CMK (cell line): ENCODE measurements at regions not wholly inside any gene's neighbourhood (a gene's known extent, or its start where the extent isn't known, plus 50 kb on each side); places are given as distances from the start of the nearest gene placed in this dataset.

Experiments
- DNase-seq: peaks from one replicate; pipeline ENCODE4 v3.0.0-alpha.2; 2010; ENCODE audit warnings: low read depth

DNA sequence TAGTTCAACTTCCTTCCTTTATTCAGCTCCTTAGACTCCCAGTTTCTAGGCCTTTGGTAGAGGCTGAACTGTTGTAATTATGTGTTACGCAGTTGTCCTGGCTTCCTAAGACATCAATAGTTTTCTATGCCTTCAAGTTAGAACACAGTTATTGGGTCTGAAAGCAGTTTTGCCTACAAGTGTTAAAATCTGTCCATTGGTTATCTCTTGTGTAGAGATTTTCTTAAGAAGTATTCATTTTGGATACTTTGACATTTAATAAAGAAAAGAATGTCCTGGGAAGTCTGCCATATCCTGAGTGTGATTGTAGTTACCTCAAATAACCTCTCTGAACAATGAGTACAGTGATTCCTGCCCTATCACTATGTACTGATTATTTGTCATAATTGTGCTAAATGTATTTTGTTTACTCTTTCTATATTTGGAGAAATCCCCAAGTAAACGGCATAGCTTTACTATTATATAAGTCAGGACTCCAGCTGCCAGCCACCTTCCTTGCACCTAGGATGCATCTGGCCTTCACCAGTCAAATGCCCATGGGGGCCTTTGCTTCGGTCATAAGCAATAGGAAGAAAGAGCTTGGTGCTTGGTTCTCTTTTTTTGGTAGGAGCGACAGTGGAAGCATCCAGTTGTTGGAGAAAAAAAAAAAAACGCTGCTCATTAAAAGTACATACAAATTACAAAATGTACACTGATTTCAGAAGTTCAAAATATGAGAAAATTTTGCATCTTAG lies 449.5 kb upstream of the PKDCC start:
- no peak for DNase-seq

DNA sequence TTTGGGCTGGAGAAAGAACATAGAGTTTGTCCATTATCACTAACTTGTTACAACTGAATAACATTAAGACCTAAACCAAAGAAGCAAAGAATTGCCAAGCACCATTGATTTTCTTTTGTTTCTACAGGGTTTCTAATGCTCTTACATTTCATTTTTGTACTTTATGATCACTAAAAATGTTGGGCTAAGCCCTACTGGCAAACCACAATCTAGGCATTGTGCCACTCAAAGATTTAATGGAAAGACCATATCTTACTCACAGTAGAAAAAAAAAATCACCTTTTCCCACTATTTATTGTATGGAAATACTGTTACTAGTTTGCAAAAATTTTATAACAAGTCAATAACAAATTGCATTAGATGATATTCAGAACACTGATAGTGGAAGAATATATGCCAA lies 447.4 kb upstream of the PKDCC start:
- DNase-seq, result no peak

DNA sequence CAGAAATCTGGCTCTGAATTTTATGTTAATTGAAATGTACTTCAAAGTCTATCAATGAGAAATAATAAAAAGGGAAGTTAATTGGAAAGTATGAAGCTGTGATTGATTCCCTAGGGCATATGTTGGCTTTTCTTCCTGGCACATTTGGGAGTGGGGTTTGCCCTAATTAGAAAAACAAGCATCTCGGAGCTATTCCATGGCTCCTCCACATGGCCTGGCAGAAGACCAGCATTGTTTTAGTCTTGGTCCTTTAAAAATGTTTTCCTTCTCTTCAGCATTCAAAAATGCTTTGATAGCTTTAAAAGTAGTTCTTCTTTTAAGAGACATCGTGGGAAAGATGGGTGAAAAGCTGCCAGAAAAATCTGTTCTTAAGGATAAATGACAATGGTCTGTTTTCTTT lies 445.5 kb upstream of the PKDCC start:
- DNase-seq, result no peak

DNA sequence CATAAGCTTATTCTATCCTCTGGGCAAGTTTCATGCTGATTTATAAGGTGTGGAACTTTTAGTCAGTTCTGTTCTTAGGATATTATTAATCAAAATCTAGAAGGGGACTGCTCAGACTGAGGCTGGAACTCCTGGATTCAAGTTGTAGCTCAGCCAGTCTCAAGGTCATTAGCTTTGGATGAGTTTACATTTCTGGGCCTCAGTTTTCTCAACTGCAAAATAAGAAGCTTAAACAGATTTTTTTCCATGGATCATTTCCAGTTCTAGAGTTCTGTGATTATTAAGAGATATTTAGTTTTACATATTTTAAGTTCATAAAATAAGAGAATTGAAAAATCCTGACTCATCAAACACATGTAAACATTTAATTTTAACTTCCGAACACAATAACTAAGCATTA lies 442.5 kb upstream of the PKDCC start:
- DNase-seq, result no peak

DNA sequence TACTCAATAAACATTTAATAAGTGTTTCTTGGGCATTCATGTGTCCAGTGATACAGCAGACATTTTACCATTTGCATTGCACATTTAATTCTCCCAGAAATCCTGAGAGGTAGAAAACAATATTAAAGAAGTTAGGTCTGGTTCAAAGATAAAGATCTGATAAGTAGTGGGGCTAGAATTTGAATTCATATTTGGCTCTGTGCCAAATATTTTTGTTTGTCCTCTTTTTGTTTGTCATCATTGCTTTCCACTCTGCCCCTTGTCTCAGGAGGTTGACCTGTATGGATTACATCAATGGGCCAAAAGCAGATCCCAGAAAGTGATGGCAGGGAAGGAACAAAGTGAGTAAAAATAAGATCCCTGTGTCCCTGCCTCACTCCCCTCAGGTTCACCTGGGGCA lies 441.9 kb upstream of the PKDCC start:
- no peak for DNase-seq

DNA sequence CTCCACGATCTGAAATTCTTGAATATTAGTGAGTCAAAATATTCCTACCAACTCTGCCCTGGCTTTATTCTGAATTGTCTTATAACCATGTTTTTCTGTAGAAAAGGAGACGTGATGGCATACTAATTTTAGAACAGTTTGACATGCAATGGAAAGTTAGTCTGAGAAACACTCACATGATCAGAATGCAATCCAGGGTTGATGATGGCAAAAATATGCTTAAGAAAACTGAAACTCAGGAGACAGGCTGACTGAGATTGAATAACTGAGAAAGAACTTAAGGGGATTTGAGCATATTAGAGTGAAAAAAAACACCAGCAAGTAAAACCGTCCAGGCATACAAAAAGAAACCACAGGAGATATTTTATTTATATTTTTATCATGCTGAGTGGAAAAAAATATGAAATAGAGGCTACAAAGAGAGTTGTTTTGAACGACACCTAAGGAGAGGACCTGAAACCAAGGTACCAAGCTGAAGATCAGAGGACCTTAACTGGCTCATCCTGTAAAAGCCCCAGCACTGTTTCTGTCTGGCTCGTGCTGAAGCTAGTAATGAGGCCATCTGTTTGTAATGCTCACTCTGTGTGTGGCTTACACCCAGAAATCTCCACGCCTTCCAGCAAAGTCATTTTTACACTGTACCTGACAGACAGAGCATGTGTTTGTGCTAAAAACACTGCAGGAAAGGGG lies 437.2 kb upstream of the PKDCC start:
- no peak for DNase-seq

DNA sequence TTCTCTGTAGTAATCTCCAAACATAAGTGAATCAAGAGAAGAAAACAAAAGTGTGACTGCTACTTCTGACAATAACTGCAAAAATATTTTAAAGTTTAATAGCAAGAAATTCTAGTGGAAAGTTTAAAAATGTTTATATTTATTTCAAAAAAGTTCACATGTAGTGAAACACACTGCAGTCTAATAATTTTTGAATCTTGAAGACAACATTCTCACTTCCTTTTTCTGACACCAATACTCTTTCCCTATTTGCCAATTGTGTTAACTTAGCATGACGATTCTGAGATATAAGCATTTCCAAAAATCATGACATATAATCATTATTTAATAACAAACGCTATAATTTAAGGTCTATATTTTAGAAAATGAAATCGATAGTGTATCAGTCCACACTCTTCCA lies 429.1 kb upstream of the PKDCC start:
- DNase-seq, result no peak

DNA sequence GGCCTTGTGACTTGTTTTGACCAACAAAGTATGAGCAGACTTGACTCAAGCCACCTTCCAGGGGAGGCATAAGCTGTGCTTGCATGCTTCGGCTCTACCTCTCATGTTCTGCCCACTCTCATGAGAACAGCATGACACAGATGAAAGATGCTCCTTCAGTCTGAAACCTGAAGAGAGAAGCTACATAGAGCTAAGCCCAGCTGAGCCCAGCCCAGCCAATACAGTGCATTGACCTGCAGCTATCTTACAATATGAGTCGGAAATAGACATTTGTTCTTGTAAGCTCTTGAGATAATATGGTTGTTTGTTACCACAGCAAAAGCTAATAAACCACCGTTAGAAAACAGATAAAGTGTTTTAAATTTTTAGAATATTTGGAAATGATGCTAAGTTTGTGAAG lies 426.7 kb upstream of the PKDCC start:
- DNase-seq, result no peak

DNA sequence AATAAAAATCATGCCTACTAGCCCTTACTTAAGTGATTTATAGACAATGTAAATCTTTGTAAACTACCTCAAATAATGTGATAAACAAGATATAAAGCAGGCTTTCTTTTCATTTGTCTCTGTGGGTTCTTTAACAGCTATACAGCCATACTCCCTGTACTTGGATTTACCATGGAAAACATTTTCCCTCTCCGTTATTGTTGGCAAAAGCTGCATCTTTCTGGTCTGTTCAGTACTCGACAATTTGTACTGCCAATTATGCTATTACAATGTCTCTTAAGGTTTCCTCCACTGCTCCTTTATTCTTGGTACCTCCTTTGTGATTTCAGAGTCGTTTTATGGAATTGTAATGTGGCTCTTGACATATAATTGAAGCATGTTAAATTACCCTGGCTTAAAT lies 426.3 kb upstream of the PKDCC start:
- DNase-seq, result no peak

DNA sequence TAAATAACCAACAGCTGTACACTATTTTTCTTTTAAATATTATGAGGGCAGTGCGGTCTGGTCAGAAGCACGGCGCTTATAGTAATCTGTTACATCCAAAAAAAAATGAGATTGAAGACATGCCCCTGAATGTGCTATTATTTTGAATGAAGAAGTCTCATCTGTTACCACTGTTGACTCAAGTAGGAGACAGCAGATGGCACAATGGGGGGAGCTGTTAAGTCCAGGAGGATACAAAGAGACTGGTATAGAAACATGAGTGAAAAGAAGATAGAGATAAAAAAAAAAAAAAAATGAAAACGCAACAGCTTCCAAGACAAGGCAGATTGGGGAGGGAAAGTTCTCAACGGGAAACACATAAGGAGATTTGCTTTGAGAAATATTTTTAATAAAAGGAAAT lies 425.5 kb upstream of the PKDCC start:
- DNase-seq, result no peak

DNA sequence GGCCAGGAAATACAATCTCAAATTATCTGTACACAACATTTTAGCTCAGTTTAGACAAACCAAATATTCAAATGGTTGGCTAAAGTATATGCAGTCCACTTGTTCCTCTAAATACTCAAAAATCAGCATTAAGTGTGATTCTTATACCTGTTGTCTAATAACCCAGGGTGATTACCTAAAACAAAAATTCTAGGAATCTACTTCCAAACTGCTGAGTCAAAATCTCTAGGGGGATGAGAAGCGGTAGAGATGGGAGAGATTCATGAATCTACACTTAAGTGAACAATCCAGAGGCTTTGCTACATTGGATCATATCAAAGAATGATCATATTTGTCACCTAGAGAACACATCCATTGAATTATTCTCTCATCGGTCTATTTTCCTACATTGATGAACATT lies 420.9 kb upstream of the PKDCC start:
- DNase-seq, result no peak

DNA sequence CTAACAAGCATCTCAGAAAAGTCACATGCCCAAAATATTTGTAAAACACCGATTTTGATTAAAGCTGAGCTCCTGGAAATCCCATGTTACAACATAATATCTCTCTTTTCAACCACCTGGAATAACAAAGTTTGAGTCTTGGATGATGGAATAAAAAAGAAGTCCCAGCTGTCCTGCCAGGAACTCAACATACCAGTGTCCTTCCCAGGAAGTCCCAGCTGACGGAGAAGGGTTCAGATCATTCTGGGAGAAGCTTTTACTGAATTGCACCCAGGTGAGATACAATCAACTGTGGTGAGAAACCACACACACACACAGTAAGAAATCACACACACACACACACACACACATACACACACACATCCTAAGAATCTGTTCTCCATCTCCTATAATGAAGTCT lies 413.1 kb upstream of the PKDCC start:
- DNase-seq, result no peak

DNA sequence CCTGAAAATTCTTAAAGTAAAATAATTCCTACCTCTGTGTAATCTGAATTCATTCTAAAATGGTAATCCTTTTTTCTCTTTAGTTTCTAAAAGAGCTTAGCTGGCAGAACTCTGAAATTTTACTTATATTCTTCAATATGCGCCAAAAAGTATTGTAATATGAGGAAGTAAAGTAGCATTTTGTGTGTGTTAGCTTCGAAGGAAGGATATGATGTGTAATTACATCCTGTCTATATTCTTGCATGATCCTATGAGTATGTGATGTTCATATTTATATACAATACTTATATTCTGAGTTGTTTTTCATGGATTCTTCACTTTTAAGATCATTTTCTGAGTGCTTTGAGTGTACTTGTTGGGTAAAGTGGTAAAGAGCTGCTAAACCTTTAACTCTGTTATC lies 402.9 kb upstream of the PKDCC start:
- DNase-seq, result no peak

DNA sequence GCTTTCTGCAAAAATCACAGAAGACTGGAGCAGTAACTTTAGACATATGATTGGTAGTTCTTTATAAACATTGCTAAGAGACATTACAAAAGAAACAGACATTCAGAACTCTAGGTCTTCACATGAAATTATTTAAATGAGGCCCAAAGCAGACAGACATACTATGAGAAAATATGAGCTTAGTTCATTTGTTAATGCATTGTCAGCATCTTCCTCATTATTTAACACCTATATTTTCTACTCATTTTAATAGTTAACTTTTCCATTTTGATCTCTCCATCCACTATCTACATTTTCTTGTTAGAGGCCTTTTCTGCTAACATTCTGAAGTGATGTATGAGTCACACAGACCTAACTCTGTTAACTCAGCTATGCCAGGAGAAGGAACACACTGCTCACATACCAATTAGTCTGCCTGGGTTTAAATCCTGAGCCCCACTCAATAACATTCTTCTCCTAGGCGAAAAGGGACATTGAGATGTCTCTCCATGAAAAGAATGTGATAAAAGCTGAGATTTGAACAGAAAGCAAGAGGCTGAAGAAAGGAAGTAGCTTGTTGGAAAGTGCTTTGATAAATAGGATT lies 400.3 kb upstream of the PKDCC start:
- DNase-seq, result no peak

DNA sequence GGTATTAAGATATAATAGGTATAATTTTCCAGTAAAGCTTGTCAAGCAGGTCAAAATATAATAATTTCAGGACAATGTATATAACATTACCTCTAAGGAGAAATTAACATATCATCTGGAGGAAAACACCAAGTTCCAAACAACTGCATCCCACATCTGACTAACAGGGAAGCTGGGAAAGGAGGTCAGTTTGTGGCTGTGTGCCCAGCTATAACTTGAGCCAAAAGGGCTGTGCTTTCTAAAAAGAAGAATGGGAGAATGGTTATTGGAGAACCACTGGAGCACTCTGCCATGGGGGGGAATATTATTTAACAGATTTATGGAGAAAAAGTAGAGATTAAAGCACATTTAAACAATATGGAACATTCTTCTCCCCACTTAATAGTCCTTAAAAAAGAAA lies 390.6 kb upstream of the PKDCC start:
- DNase-seq, result no peak

DNA sequence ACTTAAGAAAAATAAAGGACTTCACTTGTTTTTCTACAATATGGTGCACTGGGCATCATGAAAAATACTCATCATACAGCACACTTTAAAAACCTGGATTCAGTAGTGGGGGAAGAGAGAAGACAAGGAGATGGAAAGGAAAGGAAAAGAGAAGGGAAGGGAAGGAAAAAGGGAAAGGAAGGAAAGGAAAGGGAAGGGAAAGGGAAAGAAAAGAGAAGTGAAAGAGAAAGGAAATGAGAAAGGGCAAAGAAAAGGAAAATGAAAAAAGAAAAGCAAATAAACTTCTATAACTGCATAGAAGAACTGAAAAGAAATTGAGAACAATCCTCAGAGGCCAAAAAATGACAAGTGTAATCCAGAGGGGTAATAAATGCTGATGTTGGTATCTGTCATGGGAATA lies 388.1 kb upstream of the PKDCC start:
- DNase-seq, result no peak

DNA sequence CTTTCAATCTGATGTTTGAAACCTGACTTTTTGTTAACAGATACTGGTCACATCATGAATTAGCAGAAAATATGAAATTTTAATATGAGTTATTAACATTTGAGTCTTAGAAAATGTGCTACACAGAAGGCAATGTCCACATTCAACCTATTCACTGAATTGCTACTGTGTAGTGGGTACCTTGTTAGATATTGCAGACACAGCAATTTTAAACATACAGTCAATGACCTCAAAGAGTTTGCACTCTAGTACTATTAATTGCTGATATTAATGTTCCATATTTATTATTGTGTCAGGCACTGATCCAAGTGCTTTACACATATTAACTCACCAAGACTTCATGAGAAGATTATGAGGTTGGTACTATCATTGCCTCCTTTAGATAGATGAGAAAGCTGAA lies 385.4 kb upstream of the PKDCC start:
- DNase-seq, result no peak

DNA sequence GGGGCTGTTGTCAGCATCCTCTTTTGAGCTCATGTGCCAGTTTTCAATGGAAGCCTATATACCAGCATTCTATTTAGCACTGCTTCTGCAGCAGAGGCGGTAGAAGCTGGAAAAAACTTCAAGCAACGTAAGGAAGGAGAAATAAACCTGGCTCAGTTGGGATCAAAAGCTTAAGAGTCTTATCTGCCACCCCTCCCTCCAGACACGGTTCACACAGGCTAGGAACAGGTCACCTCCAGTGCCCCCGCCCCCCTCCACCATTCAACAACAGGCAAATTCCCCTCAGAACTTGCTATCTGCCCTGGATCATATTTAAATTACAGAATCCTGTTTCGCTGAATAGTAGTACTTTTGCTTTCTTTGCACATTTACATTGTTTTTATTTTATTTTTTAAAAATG lies 384.8 kb upstream of the PKDCC start:
- DNase-seq, result no peak

DNA sequence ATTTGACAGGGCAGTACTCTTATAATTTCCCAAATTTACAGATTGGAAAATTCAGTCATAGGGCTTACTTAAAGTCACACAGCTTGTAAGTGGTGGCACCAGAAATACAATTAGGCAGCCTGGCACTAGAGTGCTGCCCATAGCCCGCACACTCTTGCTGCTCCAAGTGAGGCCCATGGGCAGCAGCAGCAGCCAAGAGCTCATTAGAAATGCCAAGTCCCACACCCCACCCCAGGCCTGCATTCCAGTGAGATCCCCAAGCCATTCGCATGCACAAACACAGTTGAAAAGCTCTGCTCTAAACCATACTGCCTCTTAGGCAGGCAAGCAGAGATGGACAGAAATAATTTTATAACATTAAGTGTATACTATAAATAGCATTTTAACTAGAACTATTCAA lies 379.3 kb upstream of the PKDCC start:
- DNase-seq, result no peak

DNA sequence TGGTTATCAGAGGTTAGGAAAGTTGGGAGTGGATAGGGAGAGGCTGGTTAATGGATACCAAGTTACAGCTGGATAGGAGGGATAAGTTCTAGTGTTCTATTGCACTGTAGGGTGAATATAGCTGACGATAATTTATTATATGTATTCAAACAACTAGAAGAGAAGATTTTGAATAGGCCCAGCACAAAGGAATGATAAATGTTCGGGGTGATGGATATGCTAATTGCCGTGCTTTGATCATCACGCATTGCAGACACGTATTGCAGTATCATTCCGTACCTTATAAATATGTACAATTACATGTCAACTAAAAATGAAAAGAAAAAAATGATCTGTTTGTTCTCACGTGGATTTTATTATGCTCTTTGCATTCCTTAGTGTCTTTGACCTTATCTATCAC lies 369.2 kb upstream of the PKDCC start:
- no peak for DNase-seq

DNA sequence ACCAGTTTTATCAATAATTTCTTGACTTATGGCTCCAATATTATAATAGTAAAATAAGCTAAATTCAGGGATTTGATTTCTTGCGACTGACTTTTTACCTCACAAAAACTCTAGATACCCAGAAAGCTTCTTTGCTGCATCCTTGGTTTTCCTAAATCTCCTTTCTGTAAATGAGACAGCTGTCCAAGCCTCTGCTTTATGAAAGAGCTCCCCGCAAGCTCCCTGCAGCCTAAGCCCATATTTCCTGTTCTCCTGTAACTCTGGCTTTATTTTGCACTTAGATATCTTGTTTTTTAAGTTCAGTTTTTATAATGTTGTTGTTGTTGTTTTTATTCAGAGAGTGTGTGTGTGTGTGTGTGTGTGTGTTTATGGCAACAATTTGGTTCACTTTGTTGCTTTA lies 361.7 kb upstream of the PKDCC start:
- DNase-seq, result no peak

DNA sequence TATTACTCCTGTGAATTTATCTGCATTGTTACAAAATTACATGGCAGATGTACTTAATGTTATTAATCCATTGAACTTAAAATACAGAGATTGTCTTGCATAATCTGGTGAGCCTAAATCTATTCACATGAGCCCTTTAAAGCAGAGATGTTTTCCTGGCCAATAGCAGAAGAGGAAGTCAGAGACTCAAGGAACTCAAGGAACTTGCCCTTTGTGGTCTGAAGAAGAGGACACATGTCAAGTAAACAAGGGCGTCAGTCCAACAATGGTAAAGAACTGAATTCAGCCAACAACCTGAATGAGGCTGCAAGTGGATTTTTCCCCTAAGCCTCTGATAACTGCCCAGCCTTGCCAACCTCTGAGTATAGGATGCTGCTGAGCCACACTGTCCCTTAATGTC lies 356.3 kb upstream of the PKDCC start:
- DNase-seq, result no peak

DNA sequence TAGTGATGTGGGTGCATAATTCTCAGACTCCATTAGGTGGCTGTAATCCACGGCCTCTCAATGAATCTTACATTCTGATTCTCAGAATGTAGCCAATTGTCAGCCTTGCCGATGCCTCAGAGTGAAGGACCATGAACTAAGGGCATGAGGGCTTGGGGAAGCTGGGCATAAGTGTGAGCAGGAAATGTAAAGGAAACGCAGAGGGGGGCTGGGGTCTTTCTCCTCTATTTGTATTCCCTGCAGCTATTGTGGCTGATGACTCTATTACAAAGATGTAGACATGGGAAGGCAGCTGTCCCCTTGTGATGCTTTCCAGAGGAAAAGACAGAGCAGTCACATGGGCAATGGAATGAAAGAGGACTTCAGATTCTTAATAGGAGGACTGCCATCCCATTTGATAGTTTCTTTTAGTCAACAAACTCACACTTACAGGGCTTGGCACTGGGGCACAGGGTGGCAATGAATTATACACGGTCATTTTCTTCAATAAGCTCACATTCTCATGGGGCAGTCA lies 353.2 kb upstream of the PKDCC start:
- no peak for DNase-seq
